ENCODE measurements at regions not wholly inside any gene's neighbourhood (a gene's known extent, or its start where the extent isn't known, plus 50 kb on each side); places are given as distances from the start of the nearest gene placed in this dataset.

DNA sequence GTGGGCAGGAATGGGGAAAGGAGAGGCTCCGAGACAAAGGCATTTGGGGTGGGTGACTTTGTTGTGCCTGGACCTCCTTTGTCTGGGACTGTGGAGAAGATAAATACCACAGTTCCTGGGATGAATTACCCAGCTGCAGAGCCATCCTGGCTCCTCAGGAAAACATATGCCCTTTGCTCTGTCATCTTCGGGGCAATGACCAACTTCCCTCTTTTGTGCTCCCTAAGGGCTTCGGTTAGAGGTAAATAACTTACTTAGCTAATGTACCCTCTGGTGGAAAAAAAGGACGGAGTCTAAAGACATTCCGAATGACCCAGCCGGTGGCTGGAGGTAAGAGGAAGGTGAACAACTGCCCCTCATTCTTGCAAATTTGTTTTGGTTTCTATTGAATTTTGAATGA, 345.7 kb downstream of the GATA3 start:
- no peak overlapping the region for H3K4me3 ChIP-seq (ENCODE audit: insufficient read depth, low read length, poor library complexity, severe bottlenecking)
- no peak overlapping the region for H2AFZ ChIP-seq (ENCODE audit: low read depth, low read length, severe bottlenecking)
- no peaks in the 10 kb centered on the region for H4K20me1 ChIP-seq (ENCODE audit: low read depth, low read length)
- H3K79me2 ChIP-seq (ENCODE audit: insufficient read depth, low read length), result no peaks in the 10 kb centered on the region
- H3K9me2 ChIP-seq (replicated peaks; ENCODE audit: insufficient read depth, low read length), result no peaks in the 10 kb centered on the region
- no peaks in the 10 kb centered on the region for H3K36me3 ChIP-seq (ENCODE audit: low read length)
- H3K27me3 ChIP-seq (ENCODE audit: low read length), result no peaks in the 10 kb centered on the region
- no peak overlapping the region for H3K27ac ChIP-seq (ENCODE audit: low read depth, low read length)
- no peak for TF ChIP-seq EZH2phosphoT487 (conservative IDR thresholded peaks at IDR 0.05; ENCODE audit: low read length)
- TF ChIP-seq, protein P1, sequence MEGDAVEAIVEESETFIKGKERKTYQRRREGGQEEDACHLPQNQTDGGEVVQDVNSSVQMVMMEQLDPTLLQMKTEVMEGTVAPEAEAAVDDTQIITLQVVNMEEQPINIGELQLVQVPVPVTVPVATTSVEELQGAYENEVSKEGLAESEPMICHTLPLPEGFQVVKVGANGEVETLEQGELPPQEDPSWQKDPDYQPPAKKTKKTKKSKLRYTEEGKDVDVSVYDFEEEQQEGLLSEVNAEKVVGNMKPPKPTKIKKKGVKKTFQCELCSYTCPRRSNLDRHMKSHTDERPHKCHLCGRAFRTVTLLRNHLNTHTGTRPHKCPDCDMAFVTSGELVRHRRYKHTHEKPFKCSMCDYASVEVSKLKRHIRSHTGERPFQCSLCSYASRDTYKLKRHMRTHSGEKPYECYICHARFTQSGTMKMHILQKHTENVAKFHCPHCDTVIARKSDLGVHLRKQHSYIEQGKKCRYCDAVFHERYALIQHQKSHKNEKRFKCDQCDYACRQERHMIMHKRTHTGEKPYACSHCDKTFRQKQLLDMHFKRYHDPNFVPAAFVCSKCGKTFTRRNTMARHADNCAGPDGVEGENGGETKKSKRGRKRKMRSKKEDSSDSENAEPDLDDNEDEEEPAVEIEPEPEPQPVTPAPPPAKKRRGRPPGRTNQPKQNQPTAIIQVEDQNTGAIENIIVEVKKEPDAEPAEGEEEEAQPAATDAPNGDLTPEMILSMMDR (IDR thresholded peaks at IDR 0.05; ENCODE audit: insufficient read depth, low read length, poor library complexity, severe bottlenecking), result no peak
- H3K9me3 ChIP-seq (ENCODE audit: insufficient read depth, low read length), result no peaks in the 10 kb centered on the region
- H3K4me2 ChIP-seq (ENCODE audit: low read depth, low read length, poor library complexity, severe bottlenecking), result no peak overlapping the region
- no peak overlapping the region for H3K9ac ChIP-seq (ENCODE audit: low read length)
- no peaks in the 10 kb centered on the region for H3F3A ChIP-seq (ENCODE audit: insufficient read depth)

DNA sequence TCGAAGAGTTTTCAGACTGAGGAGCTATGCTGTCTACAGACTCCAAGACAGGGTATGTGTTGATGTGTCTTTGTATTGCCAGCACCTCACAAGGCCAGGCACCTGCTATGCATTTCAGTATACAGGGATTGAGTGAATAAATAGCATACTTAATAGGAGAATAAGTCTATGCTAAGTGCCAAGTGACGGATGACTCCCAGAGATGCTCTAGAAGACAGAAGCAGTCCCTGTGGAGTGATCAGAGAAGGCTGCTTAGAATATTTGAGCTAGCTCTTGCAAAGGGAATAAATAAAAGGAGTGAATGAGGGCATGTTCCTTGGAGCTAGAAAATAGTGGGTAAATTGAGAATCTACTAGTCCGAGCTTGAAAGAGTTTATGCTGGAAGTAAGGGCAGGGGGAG, 346.4 kb downstream of the GATA3 start:
- Histone ChIP-seq H3K79me2 (ENCODE audit: insufficient read depth, low read length) (no peaks in the 10 kb centered on the region), H3K4me2 (ENCODE audit: low read depth, low read length, poor library complexity, severe bottlenecking) (no peak overlapping the region), H3K9ac (ENCODE audit: low read length) (no peak overlapping the region), H3K9me3 (ENCODE audit: insufficient read depth, low read length) (no peaks in the 10 kb centered on the region), H3K9me2 (replicated peaks; ENCODE audit: insufficient read depth, low read length) (no peaks in the 10 kb centered on the region), H3K27ac (ENCODE audit: low read depth, low read length) (no peak overlapping the region), H3K4me3 (ENCODE audit: insufficient read depth, low read length, poor library complexity, severe bottlenecking) (no peak overlapping the region), H3F3A (ENCODE audit: insufficient read depth) (no peaks in the 10 kb centered on the region), H2AFZ (ENCODE audit: low read depth, low read length, severe bottlenecking) (no peak overlapping the region), H3K27me3 (ENCODE audit: low read length) (no peaks in the 10 kb centered on the region), H3K36me3 (ENCODE audit: low read length) (no peaks in the 10 kb centered on the region), H4K20me1 (ENCODE audit: low read depth, low read length) (no peaks in the 10 kb centered on the region)
- no peak for TF ChIP-seq EZH2phosphoT487 (conservative IDR thresholded peaks at IDR 0.05; ENCODE audit: low read length)
- TF ChIP-seq, protein P1 (IDR thresholded peaks at IDR 0.05; ENCODE audit: insufficient read depth, low read length, poor library complexity, severe bottlenecking), result no peak

DNA sequence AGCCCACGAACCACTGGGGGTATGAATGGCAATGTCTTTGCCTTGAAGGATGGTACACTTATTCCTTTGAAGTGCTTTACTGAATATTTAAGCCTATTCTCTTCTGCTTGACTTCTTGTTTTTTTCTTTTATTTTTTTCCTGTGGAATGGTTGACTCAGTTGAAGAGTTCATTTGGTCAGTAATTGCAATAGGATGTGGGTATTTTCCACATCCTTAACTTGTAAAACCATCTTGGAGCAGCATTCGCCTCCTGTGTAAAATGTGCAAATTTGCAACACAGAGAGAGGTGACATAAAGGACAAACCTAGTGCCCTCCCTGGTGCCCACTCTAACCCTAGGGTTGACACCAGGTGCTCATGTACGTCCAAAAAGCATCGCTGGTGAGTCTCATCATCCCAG, 347.0 kb downstream of the GATA3 start:
- Histone ChIP-seq H3K9me2 (replicated peaks; ENCODE audit: insufficient read depth, low read length) (no peaks in the 10 kb centered on the region), H3K79me2 (ENCODE audit: insufficient read depth, low read length) (no peaks in the 10 kb centered on the region), H3K36me3 (ENCODE audit: low read length) (no peaks in the 10 kb centered on the region), H2AFZ (ENCODE audit: low read depth, low read length, severe bottlenecking) (no peak overlapping the region), H3K27me3 (ENCODE audit: low read length) (no peaks in the 10 kb centered on the region), H3F3A (ENCODE audit: insufficient read depth) (no peaks in the 10 kb centered on the region), H3K4me3 (ENCODE audit: insufficient read depth, low read length, poor library complexity, severe bottlenecking) (no peak overlapping the region), H3K4me2 (ENCODE audit: low read depth, low read length, poor library complexity, severe bottlenecking) (no peak overlapping the region), H3K27ac (ENCODE audit: low read depth, low read length) (no peak overlapping the region), H4K20me1 (ENCODE audit: low read depth, low read length) (no peaks in the 10 kb centered on the region), H3K9me3 (ENCODE audit: insufficient read depth, low read length) (no peaks in the 10 kb centered on the region), H3K9ac (ENCODE audit: low read length) (no peak overlapping the region)
- TF ChIP-seq, protein P1 (IDR thresholded peaks at IDR 0.05; ENCODE audit: insufficient read depth, low read length, poor library complexity, severe bottlenecking), result no peak
- TF ChIP-seq EZH2phosphoT487 (conservative IDR thresholded peaks at IDR 0.05; ENCODE audit: low read length), result no peak
